ENCODE measurements at regions not wholly inside any gene's neighbourhood (a gene's known extent, or its start where the extent isn't known, plus 50 kb on each side); places are given as distances from the start of the nearest gene placed in this dataset.
"Not testable (repeated sequence)": the region's sequence is repeated elsewhere in the genome, so short reads cannot be mapped to it uniquely, and the experiment has no call there.

DNA sequence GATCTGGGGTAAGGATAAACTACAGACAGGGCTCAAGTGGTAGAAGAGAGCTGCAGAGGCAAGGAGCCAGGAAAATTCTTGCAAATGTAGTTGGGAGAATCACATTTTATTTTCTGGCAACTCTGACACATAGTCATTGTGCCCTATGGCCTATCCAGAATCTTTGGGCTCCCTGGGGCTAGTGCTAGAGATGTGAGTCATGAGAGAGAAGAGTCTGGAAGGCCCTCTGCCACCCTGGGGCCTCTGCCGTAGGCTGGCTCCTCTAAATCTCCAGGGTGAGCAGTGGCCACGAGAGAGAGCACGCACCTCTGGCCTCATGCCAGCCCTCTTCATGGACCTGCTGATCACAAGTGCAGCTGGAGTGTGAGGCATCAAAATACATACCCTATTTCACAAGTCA lies 74.3 kb upstream of the SSBP2 start:
- CTCF ChIA-PET = interaction anchor here (0.5 to 1.2 kb wide), 2 partner anchors 13 to 150 kb away, joined by 3 to 4 read pairs; no protein-coding TSS in a partner anchor
- no peak overlapping the region for H4K8ac ChIP-seq (ENCODE audit: low read depth in 2 of 2, low read length in 2 of 2)
- no peak overlapping the region for H2BK15ac ChIP-seq (ENCODE audit: low read depth, low read length)
- H3K4me2 ChIP-seq (ENCODE audit: low read depth, low read length) = no peak overlapping the region
- H3K36me3 ChIP-seq (ENCODE audit: control insufficient read depth, insufficient read depth, low read length) = no peaks in the 10 kb centered on the region
- TF ChIP-seq RCOR1 (IDR thresholded peaks at IDR 0.05; ENCODE audit: insufficient replicate concordance, low read length) = peak; percentile 16
- TF ChIP-seq CEBPB (IDR thresholded peaks at IDR 0.05; ENCODE audit: low read depth, low read length) = no peak
- no peak overlapping the region for H3K18ac ChIP-seq (ENCODE audit: low read depth, low read length)
- no peak overlapping the region for H3K56ac ChIP-seq (ENCODE audit: extremely low read depth, insufficient read depth, low read length)
- H2BK120ac ChIP-seq (ENCODE audit: low read depth, low read length) = no peak overlapping the region
- no peak overlapping the region for H4K5ac ChIP-seq (ENCODE audit: low read depth, low read length)
- no peaks in the 10 kb centered on the region for H3K79me1 ChIP-seq (ENCODE audit: low read depth in 1 of 2, low read length in 2 of 2)
- H4K20me1 ChIP-seq (ENCODE audit: insufficient read depth, low read length) = no peaks in the 10 kb centered on the region
- H3K9me3 ChIP-seq (ENCODE audit: control insufficient read depth, insufficient read depth, low read length) = no peaks in the 10 kb centered on the region
- in situ Hi-C loops (cut with MboI; ENCODE audit: low sequenced_read_pairs) = no loop called here
- no peaks in the 10 kb centered on the region for H3K27me3 ChIP-seq (ENCODE audit: control insufficient read depth, insufficient read depth, low read length)
- DNase-seq (peak; percentile 72), ATAC-seq (ENCODE audit: low read depth) (peak; percentile 89)
- H3K14ac ChIP-seq (replicated peaks; ENCODE audit: low read depth, low read length) = no peak overlapping the region
- no peak overlapping the region for H3K23ac ChIP-seq (ENCODE audit: low read depth, low read length)
- H2BK5ac ChIP-seq (ENCODE audit: low read depth, low read length, poor library complexity, severe bottlenecking) = no peak overlapping the region
- no peak overlapping the region for H3K4me3 ChIP-seq (ENCODE audit: insufficient read depth, low read depth, low read length)
- H3K9me1 ChIP-seq (ENCODE audit: insufficient read depth, low read length) = no peaks in the 10 kb centered on the region; the same call in 1 of the 2 replicates
- H2AK9ac ChIP-seq (replicated peaks; ENCODE audit: low read depth, low read length, poor library complexity) = no peak overlapping the region
- BruUV-seq (replicated peaks) = no TSS peak
- H2AK5ac ChIP-seq (ENCODE audit: low read depth, low read length) = no peak overlapping the region
- no peak overlapping the region for H3K4ac ChIP-seq (ENCODE audit: low read depth, low read length)
- no peak overlapping the region for H3K27ac ChIP-seq (ENCODE audit: insufficient read depth, low read length)
- H3K9ac ChIP-seq (ENCODE audit: low read depth, low read length) = no peak overlapping the region
- POLR2A ChIA-PET (ENCODE audit: unreplicated experiment) = no interaction called here
- intact Hi-C loops (cut with micrococcal nuclease) = no loop called here
- dilution Hi-C loops (cut with HindIII; ENCODE audit: low sequenced_read_pairs, unreplicated experiment) = no loop called here
- H3K4me1 ChIP-seq (ENCODE audit: control insufficient read depth, insufficient read depth, low read length) = peaks cover 2% of the 10 kb centered on the region
- H2BK20ac ChIP-seq (ENCODE audit: low read depth, low read length) = no peak overlapping the region
- H2AFZ ChIP-seq (replicated peaks; ENCODE audit: low read length, poor library complexity) = peak overlapping the region; percentile 9
- WGBS, 2 experiments (ENCODE audit: extremely low coverage in 2 of 2, insufficient read length in 1 of 2) = no CpG with 5 or more reads among the region's 3 CpGs
- no peak overlapping the region for H4K91ac ChIP-seq (ENCODE audit: insufficient read depth, low read depth, low read length)

GRCh38 chr5:81823736-81824135 lies 72.8 kb upstream of the SSBP2 start:
- H3K18ac ChIP-seq (ENCODE audit: low read depth, low read length); H3K27ac ChIP-seq (ENCODE audit: insufficient read depth, low read length); H3K9me1 ChIP-seq (ENCODE audit: insufficient read depth, low read length); DNase-seq; H2AK5ac ChIP-seq (ENCODE audit: low read depth, low read length); intact Hi-C loops (cut with micrococcal nuclease); H3K4me3 ChIP-seq (ENCODE audit: insufficient read depth, low read depth, low read length); H3K4me1 ChIP-seq (ENCODE audit: control insufficient read depth, insufficient read depth, low read length); POLR2A ChIA-PET (ENCODE audit: unreplicated experiment); H3K4ac ChIP-seq (ENCODE audit: low read depth, low read length); H2BK20ac ChIP-seq (ENCODE audit: low read depth, low read length); H4K20me1 ChIP-seq (ENCODE audit: insufficient read depth, low read length); H4K5ac ChIP-seq (ENCODE audit: low read depth, low read length); H2BK5ac ChIP-seq (ENCODE audit: low read depth, low read length, poor library complexity, severe bottlenecking); H3K9ac ChIP-seq (ENCODE audit: low read depth, low read length); BruUV-seq (replicated peaks); H2BK120ac ChIP-seq (ENCODE audit: low read depth, low read length); H3K79me1 ChIP-seq (ENCODE audit: low read depth in 1 of 2, low read length in 2 of 2); in situ Hi-C loops (cut with MboI; ENCODE audit: low sequenced_read_pairs); H3K4me2 ChIP-seq (ENCODE audit: low read depth, low read length); H3K9me3 ChIP-seq (ENCODE audit: control insufficient read depth, insufficient read depth, low read length); H2AFZ ChIP-seq (replicated peaks; ENCODE audit: low read length, poor library complexity); H3K23ac ChIP-seq (ENCODE audit: low read depth, low read length); H4K8ac ChIP-seq (ENCODE audit: low read depth in 2 of 2, low read length in 2 of 2); H2BK15ac ChIP-seq (ENCODE audit: low read depth, low read length); dilution Hi-C loops (cut with HindIII; ENCODE audit: low sequenced_read_pairs, unreplicated experiment); H3K14ac ChIP-seq (replicated peaks; ENCODE audit: low read depth, low read length); H3K27me3 ChIP-seq (ENCODE audit: control insufficient read depth, insufficient read depth, low read length); H4K91ac ChIP-seq (ENCODE audit: insufficient read depth, low read depth, low read length); H3K36me3 ChIP-seq (ENCODE audit: control insufficient read depth, insufficient read depth, low read length); H3K56ac ChIP-seq (ENCODE audit: extremely low read depth, insufficient read depth, low read length); H2AK9ac ChIP-seq (replicated peaks; ENCODE audit: low read depth, low read length, poor library complexity); CTCF ChIA-PET; ATAC-seq (ENCODE audit: low read depth): not testable (repeated sequence)
- WGBS, 2 experiments (ENCODE audit: extremely low coverage in 2 of 2, insufficient read length in 1 of 2) = 100% methylated on average over 1 of the region's 24 CpGs; no CpG with 5 or more reads in 1 of the 2 experiments
